AG10803 (cell line): ENCODE measurements at regions not wholly inside any gene's neighbourhood (a gene's known extent, or its start where the extent isn't known, plus 50 kb on each side); places are given as distances from the start of the nearest gene placed in this dataset.
"Not testable (repeated sequence)": the region's sequence is repeated elsewhere in the genome, so short reads cannot be mapped to it uniquely, and the experiment has no call there.

ENCODE experiments used
- DNase-seq: peaks from one replicate; pipeline ENCODE4 v3.0.0; 2010; ENCODE audit warnings: low read depth
- H3K4me3 ChIP-seq: 2 replicates; pipeline ENCODE4 v1.5.1; 2011; ENCODE audit warnings: mild to moderate bottlenecking, low read length, control low read depth
- CTCF ChIP-seq: conservative IDR thresholded peaks from 2 replicates; pipeline ENCODE4 v1.5.1; 2011; ENCODE audit warnings: mild to moderate bottlenecking, low read length, control low read depth, inconsistent platforms

GRCh38 chr7:68248973-68249372, 1252.3 kb downstream of the TYW1 start:
- no peak for DNase-seq
- no peak overlapping the region for H3K4me3 ChIP-seq
- no peak for TF ChIP-seq CTCF

GRCh38 chr7:68249611-68250010, 1253.0 kb downstream of the TYW1 start:
- TF ChIP-seq CTCF: no peak
- no peak overlapping the region for H3K4me3 ChIP-seq
- DNase-seq: no peak

GRCh38 chr7:68250143-68250542, 1253.5 kb downstream of the TYW1 start:
- DNase-seq: no peak
- no peak for TF ChIP-seq CTCF
- no peak overlapping the region for H3K4me3 ChIP-seq

GRCh38 chr7:68254815-68255214, 1258.2 kb downstream of the TYW1 start:
- not testable (repeated sequence) for DNase-seq, H3K4me3 ChIP-seq

- no peak for DNase-seq
Measured at GRCh38 chr7:68256295-68256694, 1259.7 kb downstream of the TYW1 start.

GRCh38 chr7:68258609-68259008, 1262.0 kb downstream of the TYW1 start:
- TF ChIP-seq CTCF: no peak
- no peak for DNase-seq

More at GRCh38 chr7:68256295-68256694, 1259.7 kb downstream of the TYW1 start:
- H3K4me3 ChIP-seq: no peak overlapping the region
- TF ChIP-seq CTCF: no peak

GRCh38 chr7:68265258-68265657, 1268.6 kb downstream of the TYW1 start:
- no peak for TF ChIP-seq CTCF
- DNase-seq: no peak
- H3K4me3 ChIP-seq: no peak overlapping the region

More at GRCh38 chr7:68258609-68259008, 1262.0 kb downstream of the TYW1 start:
- no peak overlapping the region for H3K4me3 ChIP-seq

- H3K4me3 ChIP-seq: no peak overlapping the region
- TF ChIP-seq CTCF: no peak
- DNase-seq: no peak
Measured at GRCh38 chr7:68266004-68266579, 1269.5 kb downstream of the TYW1 start.
